Lung (tissue), 11 donors: ENCODE measurements at regions not wholly inside any gene's neighbourhood (a gene's known extent, or its start where the extent isn't known, plus 50 kb on each side); places are given as distances from the start of the nearest gene placed in this dataset.

Experiments
- ATAC-seq: fragments of 200-7000 bp; cut with Tn5 transposase; one replicate; pipeline ENCODE4 v1.9.1; 2020; ENCODE audit warnings: moderate number of reproducible peaks; ENCODE audit not compliant: insufficient read depth, low FRiP score
- DNase-seq, 3 donors: peaks; one replicate each; pipeline ENCODE4 v3.0.0-alpha.2; 2013 to 2017
- H3K27ac ChIP-seq, 2 donors: one replicate each; pipeline ENCODE4 v1.5.1; 2013; ENCODE audit warnings: mild to moderate bottlenecking in 2 of 2, moderate library complexity in 2 of 2, control low read depth in 1 of 2, inconsistent platforms in 1 of 2, low read depth in 1 of 2, low read length in 1 of 2
- H3K27me3 ChIP-seq, 3 donors: one replicate each; pipeline ENCODE4 v1.5.1; 2013; ENCODE audit warnings: low read length in 2 of 3; ENCODE audit not compliant: control insufficient read depth in 3 of 3, insufficient read depth in 3 of 3
- H3K36me3 ChIP-seq, 4 donors: one replicate each; pipeline ENCODE4 v1.5.1; 2013; ENCODE audit warnings: low read length in 4 of 4, mild to moderate bottlenecking in 1 of 4, moderate library complexity in 1 of 4; ENCODE audit not compliant: control insufficient read depth in 4 of 4, insufficient read depth in 4 of 4
- H3K4me1 ChIP-seq, 5 donors: one replicate each; pipeline ENCODE4 v1.5.1; 2013; ENCODE audit warnings: low read length in 5 of 5, mild to moderate bottlenecking in 2 of 5, moderate library complexity in 1 of 5; ENCODE audit not compliant: control insufficient read depth in 5 of 5, insufficient read depth in 5 of 5
- H3K4me3 ChIP-seq: one replicate; pipeline ENCODE4 v1.5.1; 2013; ENCODE audit warnings: mild to moderate bottlenecking, control low read depth, moderate library complexity
- H3K9ac ChIP-seq, 2 donors: one replicate each; pipeline ENCODE4 v1.5.1; 2013; ENCODE audit warnings: low read length in 2 of 2, control low read depth in 1 of 2; ENCODE audit not compliant: insufficient read depth in 1 of 2
- H3K9me3 ChIP-seq, 4 donors: one replicate each; pipeline ENCODE4 v1.5.1; 2013; ENCODE audit warnings: low read length in 3 of 4, mild to moderate bottlenecking in 1 of 4, moderate library complexity in 1 of 4; ENCODE audit not compliant: control insufficient read depth in 4 of 4, insufficient read depth in 3 of 4
- CTCF ChIP-seq: IDR thresholded peaks from 2 replicates; pipeline ENCODE4 v1.5.1; 2012; ENCODE audit warnings: mild to moderate bottlenecking; ENCODE audit errors: control extremely low read depth, extremely low read depth
- WGBS, 2 donors: extraction: QIAGEN DNeasy Blood & Tissue Kit; methylation state at CpG; one replicate each; pipeline ENCODE4 v1.1.7; 2013; 5-methylcytosine and 5-hydroxymethylcytosine counted together
- donor health status: control.
- donor health status: control.
- donor health status: Bipolar disorder and iron deficiency.
- donor health status: healthy.
- donor health status: DM: yes; HTN: yes; CAD: no.

DNA sequence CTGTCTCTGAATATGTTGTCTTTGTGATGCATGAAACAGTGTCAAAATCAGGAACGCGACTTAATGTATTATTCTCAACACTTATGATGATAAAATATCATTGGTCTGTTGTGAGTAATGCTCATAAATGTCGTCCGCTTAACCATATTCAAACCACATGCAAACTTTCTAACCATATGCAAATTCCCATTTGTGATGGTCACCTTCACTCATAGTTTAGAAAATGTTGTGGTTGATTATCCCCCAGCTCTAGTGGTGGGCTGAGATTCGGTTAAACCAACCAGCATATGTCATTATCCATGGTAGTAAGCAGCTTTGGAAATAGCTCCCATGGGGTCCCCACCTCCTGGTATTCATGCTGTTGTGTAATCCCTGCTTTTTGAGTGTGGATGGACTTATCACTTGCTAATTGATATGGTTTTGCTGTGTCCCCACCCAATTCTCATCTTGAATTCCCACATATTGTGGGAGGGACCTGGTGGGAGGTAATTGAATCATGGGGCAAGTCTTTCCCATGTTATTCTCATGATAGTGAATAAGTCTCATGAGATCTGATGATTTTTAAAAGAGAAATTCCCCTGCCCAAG, 360.0 kb upstream of the TSHZ2 start:
- Histone ChIP-seq H3K9ac (no peak overlapping the region), H3K9me3 (no peaks in the 10 kb centered on the region), H3K36me3 (no peaks in the 10 kb centered on the region), H3K27ac (no peak overlapping the region), H3K4me1 (no peaks in the 10 kb centered on the region), H3K4me3 (no peak overlapping the region), H3K27me3 (peaks cover 0 to 3% (median 0%) of the 10 kb centered on the region in 3 donors)
- DNase-seq: no peak
- TF ChIP-seq CTCF: no peak
- 87 to 89% methylated on average over 5 of the region's 5 CpGs for WGBS, 2 donors
- ATAC-seq: no peak

GRCh38 chr20:52610749-52611148, 361.4 kb upstream of the TSHZ2 start:
- Histone ChIP-seq H3K4me3 (no peak overlapping the region), H3K27me3 (peaks cover 0 to 3% (median 0%) of the 10 kb centered on the region in 3 donors), H3K27ac (no peak overlapping the region), H3K4me1 (no peaks in the 10 kb centered on the region), H3K36me3 (no peaks in the 10 kb centered on the region), H3K9me3 (no peaks in the 10 kb centered on the region), H3K9ac (no peak overlapping the region)
- ATAC-seq: no peak
- no peak for TF ChIP-seq CTCF
- no peak for DNase-seq

- H3K27me3 ChIP-seq: no peaks in the 10 kb centered on the region
- H3K27ac ChIP-seq: no peak overlapping the region
- peaks cover 0 to 4% (median 0%) of the 10 kb centered on the region in 4 donors for H3K9me3 ChIP-seq
- WGBS, 2 donors: 86 to 89% methylated on average over 4 of the region's 4 CpGs
- H3K9ac ChIP-seq: no peak overlapping the region
- H3K36me3 ChIP-seq: no peaks in the 10 kb centered on the region
- no peaks in the 10 kb centered on the region for H3K4me1 ChIP-seq
- TF ChIP-seq CTCF: no peak
- H3K4me3 ChIP-seq: no peak overlapping the region
- DNase-seq: no peak
- no peak for ATAC-seq
Observed at GRCh38 chr20:52601295-52601971, 370.7 kb upstream of the TSHZ2 start.

DNA sequence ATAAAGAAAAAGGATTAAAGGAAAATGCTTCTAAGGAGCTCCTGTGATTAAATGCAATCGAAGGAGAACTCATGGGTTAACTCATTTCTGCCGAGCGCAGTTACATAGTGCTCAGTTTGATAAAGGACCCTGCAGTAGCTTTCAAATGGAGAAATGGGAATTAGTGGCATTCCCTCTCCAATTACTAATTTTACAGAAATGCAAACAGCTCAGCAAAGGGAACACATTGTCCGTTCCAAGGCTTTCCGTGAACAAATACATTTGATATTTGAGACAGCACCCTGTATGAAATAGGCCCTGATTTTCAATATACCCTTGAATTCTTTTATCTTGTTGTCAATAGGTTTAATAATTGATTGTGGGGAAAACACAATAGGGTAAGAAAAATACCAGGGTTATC, 375.9 kb upstream of the TSHZ2 start:
- no peak for TF ChIP-seq CTCF
- ATAC-seq: no peak
- 66 to 83% methylated on average over 5 of the region's 5 CpGs for WGBS, 2 donors

More for the DNA sequence above, 375.9 kb upstream of the TSHZ2 start:
- no peak for DNase-seq
- Histone ChIP-seq H3K4me1 (peaks cover 0 to 3% (median 0%) of the 10 kb centered on the region in 5 donors), H3K4me3 (no peak overlapping the region), H3K9me3 (peaks cover 0 to 4% (median 0%) of the 10 kb centered on the region in 4 donors), H3K9ac (no peak overlapping the region), H3K27me3 (no peaks in the 10 kb centered on the region), H3K36me3 (no peaks in the 10 kb centered on the region), H3K27ac (no peak overlapping the region)
